WERI-Rb-1 (cell line): ENCODE measurements at regions not wholly inside any gene's neighbourhood (a gene's known extent, or its start where the extent isn't known, plus 50 kb on each side); places are given as distances from the start of the nearest gene placed in this dataset.
"Not testable (repeated sequence)": the region's sequence is repeated elsewhere in the genome, so short reads cannot be mapped to it uniquely, and the experiment has no call there.

ENCODE experiments used
- DNase-seq: peaks from one replicate; pipeline ENCODE4 v3.0.0-alpha.2; 2020
- H3K27ac ChIP-seq: fragments of 250-450 bp; sonication (Bioruptor Pico); 2 replicates; pipeline ENCODE4 v1.5.1; 2020; ENCODE audit warnings: mild to moderate bottlenecking, moderate library complexity
- H3K27me3 ChIP-seq: fragments of 250-450 bp; sonication (Bioruptor Pico); 2 replicates; pipeline ENCODE4 v1.5.1; 2021; ENCODE audit warnings: mild to moderate bottlenecking, low read depth, moderate library complexity; ENCODE audit not compliant: insufficient read depth, severe bottlenecking
- H3K36me3 ChIP-seq: fragments of 250-450 bp; sonication (Bioruptor Pico); 2 replicates; pipeline ENCODE4 v1.5.1; 2020; ENCODE audit warnings: mild to moderate bottlenecking, moderate library complexity
- H3K4me3 ChIP-seq: 2 replicates; pipeline ENCODE4 v1.5.1; 2011; ENCODE audit warnings: low read depth, mild to moderate bottlenecking, control low read depth, low read length
- H3K9me3 ChIP-seq: fragments of 250-450 bp; sonication (Bioruptor Pico); 2 replicates; pipeline ENCODE4 v1.5.1; 2021; ENCODE audit warnings: mild to moderate bottlenecking, moderate library complexity; ENCODE audit not compliant: severe bottlenecking

DNA sequence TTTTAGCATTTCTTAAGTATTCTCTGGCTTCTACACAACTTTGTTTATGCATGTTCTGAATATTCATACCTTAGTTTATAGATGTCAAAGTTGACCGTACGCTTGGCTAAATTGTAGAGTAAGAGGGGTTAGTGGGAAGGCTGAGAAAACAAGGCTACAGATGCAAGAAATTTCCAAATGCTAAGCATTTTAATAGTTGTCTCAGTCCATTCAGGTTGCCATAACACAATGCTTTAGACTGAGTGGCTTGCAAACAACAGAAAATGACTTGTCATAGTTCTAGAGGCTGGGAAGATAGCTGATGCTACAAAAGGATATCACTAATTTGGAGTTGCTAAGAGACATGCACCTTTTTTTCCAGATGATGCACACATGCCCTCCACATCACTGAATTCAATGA lies 53.0 kb upstream of the C1QTNF3 start:
- DNase-seq, H3K27me3 ChIP-seq: not testable (repeated sequence)

DNA sequence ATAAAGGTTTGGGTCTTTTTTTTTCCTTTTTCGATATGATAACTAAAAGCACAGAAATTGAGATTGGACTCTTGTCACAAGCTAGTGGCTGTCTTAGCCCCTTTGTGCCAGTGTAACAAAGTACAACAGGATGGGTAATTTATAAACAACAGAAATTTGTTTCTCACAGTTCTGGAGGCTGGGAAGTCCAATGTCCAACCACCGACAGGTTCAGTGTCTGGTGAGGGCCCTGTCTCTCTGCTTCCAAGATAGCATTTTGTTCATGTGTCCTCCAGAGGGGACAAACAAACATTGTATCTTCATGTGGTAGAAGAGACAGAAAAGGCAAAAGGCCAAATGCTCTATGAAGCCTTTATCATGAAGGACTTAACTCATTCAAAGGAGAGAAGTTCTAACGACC lies 56.9 kb upstream of the C1QTNF3 start:
- DNase-seq, H3K4me3 ChIP-seq: not testable (repeated sequence)

More for the DNA sequence above, 53.0 kb upstream of the C1QTNF3 start:
- H3K27ac ChIP-seq, H3K4me3 ChIP-seq, H3K9me3 ChIP-seq, H3K36me3 ChIP-seq: not testable (repeated sequence)

DNA sequence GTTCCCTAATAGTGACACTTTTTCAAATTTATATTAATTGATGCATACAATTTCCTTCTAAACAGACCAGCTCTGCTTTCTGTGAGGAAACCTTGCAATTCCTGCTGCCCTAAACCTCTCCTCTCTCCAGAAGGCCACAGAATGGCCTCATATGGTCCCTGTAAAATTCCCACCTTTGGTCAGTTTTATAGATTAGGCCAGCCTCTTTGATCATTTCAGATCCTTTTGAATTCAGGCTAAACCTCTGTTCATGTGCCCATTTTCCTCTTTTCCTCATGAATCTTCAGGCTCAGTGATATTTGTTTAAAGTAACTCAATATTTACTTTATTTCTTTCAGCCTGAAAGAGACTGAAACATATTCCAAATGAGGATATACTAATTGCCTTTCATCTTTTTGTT lies 58.6 kb upstream of the C1QTNF3 start:
- H3K4me3 ChIP-seq, H3K36me3 ChIP-seq, H3K27ac ChIP-seq, H3K9me3 ChIP-seq, DNase-seq, H3K27me3 ChIP-seq: not testable (repeated sequence)

More for the DNA sequence above, 56.9 kb upstream of the C1QTNF3 start:
- H3K9me3 ChIP-seq, H3K27ac ChIP-seq, H3K27me3 ChIP-seq, H3K36me3 ChIP-seq: not testable (repeated sequence)

DNA sequence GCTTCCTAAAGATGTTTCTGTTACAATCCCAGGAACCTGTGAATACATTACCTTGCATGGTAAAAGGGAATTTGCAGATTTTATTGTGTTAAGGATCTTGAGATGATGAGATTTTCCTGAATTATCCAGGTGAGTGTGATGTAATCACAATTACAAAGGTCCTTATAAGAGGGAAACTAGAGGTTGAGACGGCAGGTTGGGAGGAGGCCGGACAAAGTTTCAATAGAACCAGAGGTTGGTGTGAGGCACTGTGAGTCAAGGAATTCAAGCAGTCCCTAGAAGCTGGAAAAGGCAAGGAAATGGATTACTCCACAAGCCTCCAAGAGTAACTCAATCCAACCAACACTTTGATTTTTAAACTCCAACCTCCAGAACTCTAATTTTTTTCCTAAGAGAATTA lies 65.9 kb upstream of the C1QTNF3 start:
- not testable (repeated sequence) for H3K27me3 ChIP-seq, DNase-seq, H3K4me3 ChIP-seq, H3K27ac ChIP-seq, H3K36me3 ChIP-seq, H3K9me3 ChIP-seq

DNA sequence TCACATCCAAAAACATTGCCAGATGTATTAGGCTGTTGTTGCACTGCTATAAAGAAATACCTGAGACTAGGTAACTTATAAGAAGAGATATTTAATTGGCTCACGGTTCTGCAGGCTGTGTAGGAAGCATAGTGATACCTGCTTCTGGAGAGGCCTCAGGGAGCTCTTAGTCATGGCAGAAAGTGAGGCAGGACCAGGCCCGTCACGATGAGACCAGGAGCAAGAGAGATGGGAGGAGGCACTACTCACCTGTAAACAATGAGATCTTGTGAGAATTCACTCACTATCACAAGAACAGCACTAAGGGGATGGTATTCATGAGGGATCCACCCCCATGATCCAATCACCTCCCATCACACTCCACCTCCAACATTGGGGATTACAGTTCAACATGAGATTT lies 81.3 kb upstream of the C1QTNF3 start:
- not testable (repeated sequence) for H3K9me3 ChIP-seq, DNase-seq, H3K27ac ChIP-seq, H3K4me3 ChIP-seq, H3K36me3 ChIP-seq, H3K27me3 ChIP-seq

DNA sequence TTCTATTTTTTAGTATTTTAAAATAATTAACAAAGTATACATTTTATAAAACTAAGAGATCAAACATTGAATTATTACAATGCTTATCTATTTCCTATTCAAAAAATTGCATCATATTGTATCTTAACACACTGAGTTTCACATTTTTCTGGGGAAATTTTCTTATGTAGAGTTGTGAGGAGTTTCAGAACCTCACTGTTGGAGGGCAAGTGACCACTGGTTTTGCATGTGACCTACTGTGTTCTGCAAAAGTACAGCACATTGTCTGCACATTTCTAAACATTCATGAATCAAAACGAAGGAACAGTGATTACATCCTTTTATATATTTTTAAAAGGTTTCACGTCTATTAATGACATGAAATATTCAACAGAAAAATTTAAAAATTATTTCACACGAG lies 82.3 kb upstream of the C1QTNF3 start:
- not testable (repeated sequence) for H3K4me3 ChIP-seq, H3K36me3 ChIP-seq, DNase-seq, H3K9me3 ChIP-seq, H3K27ac ChIP-seq, H3K27me3 ChIP-seq

DNA sequence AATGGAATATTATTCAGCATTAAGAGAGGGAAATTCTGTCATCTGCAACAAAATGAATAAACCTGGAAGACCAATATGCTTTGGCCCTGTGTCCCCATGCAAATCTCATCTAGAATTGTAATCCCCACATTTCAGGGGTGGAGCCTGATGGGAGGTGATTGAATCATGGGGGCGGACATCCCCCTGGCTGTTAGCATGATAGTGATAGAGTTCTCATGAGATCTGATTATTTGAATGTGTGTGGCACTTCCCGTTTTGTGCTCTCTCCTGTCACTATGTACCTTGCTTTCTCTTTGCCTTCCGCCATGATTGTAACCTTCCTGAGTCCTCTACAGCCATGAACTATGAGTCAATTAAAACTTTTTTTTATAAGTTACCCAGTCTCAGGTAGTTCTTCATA lies 83.7 kb upstream of the C1QTNF3 start:
- H3K4me3 ChIP-seq, H3K36me3 ChIP-seq, DNase-seq, H3K27ac ChIP-seq, H3K27me3 ChIP-seq, H3K9me3 ChIP-seq: not testable (repeated sequence)

DNA sequence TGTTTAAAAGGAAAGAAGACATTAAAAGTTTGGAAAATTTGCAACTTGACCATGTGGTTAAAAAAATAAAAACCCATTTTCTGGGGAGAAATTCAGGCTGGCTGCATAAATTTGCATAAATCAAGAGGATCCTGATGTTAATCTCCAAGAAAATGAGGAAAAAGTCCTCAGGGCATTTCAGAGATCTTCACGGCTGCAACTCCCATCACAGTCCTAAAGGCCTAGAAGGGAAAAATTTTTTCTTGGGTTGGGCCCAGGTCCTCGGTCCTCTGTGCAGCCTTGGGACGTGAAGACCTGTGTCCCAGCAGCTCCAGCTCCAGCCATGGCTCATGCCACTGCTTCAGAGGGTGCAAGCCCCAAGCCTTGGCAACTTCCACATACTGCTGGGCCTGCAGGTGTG lies 84.8 kb upstream of the C1QTNF3 start:
- not testable (repeated sequence) for DNase-seq, H3K27ac ChIP-seq, H3K27me3 ChIP-seq, H3K4me3 ChIP-seq, H3K36me3 ChIP-seq, H3K9me3 ChIP-seq

DNA sequence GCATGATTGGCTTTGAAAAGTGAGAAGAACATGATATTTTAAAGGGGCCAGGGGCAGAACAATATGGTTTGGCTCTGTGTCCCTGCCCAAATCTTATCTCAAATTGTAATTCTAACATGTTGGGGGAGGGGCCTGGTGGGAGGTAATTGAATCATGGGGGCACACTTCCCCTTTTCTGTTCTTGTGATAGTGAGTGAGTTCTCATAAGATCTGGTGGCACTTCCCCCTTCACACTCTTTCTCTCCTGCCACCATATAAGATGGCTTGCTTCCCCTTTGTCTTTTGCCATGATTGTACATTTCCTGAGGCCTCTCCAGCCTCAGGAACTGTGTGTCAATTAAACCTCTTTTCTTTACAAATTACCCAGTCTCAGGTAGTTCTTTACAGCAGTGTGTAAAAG lies 85.9 kb upstream of the C1QTNF3 start:
- H3K36me3 ChIP-seq, H3K27ac ChIP-seq, H3K4me3 ChIP-seq, H3K27me3 ChIP-seq, H3K9me3 ChIP-seq, DNase-seq: not testable (repeated sequence)

DNA sequence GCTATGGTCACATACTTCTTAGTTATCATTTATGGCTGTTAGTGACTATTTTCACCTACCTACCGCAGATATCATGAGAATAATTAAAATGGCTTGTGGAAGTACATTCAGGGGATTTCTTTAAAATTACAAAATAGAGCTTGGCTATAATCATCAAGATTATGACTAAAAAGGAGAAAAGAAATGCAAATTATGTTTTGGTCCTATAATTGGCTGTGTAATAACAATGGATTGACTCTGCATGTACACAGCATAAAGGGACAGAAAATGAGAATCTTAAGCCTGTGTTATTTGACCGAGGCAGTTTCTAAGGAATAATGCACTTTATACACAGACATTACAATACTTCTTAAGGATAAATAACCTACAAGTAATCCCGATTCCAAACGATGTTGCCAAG lies 112.0 kb upstream of the C1QTNF3 start:
- not testable (repeated sequence) for H3K4me3 ChIP-seq, H3K9me3 ChIP-seq, H3K27me3 ChIP-seq, H3K27ac ChIP-seq, H3K36me3 ChIP-seq, DNase-seq

DNA sequence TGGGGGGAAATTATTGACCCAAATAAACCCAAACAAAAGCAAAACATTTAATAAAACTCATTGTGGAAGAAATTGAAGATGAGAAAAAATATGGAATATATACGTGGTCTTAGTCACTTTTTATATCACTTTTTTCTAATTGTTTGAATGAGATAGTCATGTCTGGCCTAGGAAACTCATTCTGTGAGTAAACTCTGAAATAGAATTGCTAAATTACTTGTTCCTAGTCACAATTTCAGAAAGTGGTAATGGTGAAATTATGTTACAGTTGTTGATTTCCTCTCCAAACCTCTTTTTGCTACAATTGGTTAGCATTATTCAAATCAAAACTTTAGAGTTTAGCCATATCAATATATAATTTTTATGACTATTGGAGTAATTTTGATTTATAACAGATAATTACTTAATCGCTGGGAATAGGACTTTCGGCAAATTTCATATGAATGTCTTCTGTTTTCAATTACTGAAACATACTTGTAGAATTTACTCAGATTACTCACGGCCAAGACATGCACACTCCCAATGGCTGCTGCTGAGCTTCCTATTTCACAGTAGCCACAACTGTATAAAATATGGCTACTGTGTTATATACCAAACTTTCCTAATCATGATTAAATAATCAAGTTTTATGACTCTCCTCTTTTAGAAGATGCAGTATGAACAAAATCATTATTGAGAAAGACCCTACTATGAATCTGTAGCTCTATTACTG lies 113.8 kb upstream of the C1QTNF3 start:
- not testable (repeated sequence) for DNase-seq, H3K27ac ChIP-seq, H3K9me3 ChIP-seq, H3K27me3 ChIP-seq, H3K36me3 ChIP-seq, H3K4me3 ChIP-seq

DNA sequence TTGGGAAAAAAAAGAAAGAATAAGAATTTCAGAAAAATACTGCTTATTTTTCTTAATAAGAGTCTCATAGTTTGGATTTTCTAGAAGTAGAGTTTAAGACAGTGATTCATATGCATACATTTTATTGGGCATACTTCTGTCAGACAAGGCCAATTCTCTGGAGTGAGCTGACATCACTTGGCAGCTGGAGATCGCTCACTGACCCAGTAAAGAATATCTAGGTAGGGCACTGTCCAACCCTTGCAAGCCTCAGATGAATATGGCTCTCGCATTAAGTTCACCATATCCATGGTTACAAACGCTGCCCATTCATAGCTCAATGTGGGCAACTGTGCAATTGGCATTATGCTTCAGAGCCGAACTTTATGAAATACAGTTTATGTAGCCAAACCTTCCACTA lies 117.9 kb upstream of the C1QTNF3 start:
- not testable (repeated sequence) for DNase-seq, H3K27me3 ChIP-seq, H3K4me3 ChIP-seq, H3K36me3 ChIP-seq, H3K9me3 ChIP-seq, H3K27ac ChIP-seq

DNA sequence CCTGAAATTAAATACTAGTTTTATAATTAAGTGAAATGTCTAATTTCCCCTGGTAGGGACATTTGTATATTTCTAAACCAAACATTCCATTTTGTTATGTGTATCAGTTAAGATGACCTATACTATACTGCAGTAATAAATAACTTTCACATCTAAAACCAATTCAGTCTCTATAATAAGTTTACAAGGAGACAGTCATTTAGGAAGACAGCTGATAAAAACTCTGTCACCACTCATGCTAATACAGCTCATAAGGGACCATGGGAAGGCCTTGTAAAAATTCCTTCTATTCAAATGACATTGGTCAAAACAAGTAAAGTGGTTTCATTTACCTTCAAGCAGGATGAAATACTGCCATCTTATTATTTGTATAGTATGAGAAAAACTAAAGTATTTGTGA lies 128.4 kb upstream of the C1QTNF3 start:
- H3K9me3 ChIP-seq, DNase-seq, H3K36me3 ChIP-seq, H3K4me3 ChIP-seq, H3K27ac ChIP-seq, H3K27me3 ChIP-seq: not testable (repeated sequence)

DNA sequence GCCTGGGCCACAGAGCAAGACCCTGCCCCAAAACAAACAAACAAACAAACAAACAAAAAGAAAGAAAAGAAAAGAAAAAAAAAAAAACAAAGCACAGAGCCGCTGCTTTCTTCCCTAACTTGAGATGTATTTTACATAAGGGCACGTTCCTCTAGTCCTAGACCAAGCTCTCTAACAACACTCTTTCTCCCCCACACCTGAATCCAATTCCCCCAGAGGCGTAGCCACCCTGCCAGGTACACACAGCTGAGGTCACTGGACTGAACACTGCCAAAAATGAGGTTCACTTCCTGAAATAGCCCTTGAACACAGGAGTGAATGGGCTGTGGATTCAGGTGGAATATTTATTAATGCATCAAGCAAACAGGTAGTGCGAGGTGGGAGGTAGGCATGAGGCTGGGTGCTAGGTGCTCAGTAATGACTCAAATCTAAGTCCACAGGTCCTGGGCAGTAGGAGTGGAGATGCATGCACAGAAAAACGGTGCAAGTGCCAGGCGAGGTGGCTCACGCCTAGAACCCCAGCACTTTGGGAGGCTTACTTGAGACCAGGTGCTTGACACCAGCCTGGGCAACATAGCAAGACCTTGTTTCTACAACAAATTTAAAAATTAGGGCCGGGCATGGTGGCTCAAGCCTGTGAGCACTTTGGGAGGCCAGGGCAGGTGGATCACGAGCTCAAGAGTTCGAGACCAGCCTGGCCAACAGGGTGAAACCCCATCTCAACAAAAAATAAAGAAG lies 136.6 kb upstream of the C1QTNF3 start:
- DNase-seq, H3K36me3 ChIP-seq: not testable (repeated sequence)

DNA sequence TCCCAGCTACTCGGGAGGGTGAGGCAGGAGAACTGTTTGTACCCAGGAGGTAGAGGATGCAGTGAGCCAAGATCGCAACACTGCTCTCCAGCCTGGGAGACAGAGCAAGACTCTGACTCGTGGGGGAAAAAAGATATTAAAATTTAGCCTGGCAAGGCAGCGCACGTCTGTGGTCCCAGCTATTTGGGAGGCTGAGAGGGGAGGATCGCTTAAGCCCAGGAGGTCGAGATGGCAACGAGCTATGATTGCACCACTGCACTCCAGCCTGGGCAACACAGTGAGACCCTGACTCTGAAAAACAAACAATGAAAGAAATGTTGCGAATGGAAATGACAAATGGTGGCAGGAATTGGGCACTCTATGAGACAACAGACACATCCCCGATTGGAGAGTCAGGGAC lies 137.2 kb upstream of the C1QTNF3 start:
- not testable (repeated sequence) for H3K36me3 ChIP-seq, H3K27ac ChIP-seq, DNase-seq, H3K4me3 ChIP-seq, H3K9me3 ChIP-seq, H3K27me3 ChIP-seq

More for the DNA sequence above, 136.6 kb upstream of the C1QTNF3 start:
- not testable (repeated sequence) for H3K27me3 ChIP-seq, H3K4me3 ChIP-seq, H3K27ac ChIP-seq, H3K9me3 ChIP-seq
